Chondrocyte (in vitro differentiated cells): ENCODE measurements at regions not wholly inside any gene's neighbourhood (a gene's known extent, or its start where the extent isn't known, plus 50 kb on each side); places are given as distances from the start of the nearest gene placed in this dataset.

Experiments used
- DNase-seq: peaks from one replicate; pipeline ENCODE4 v3.0.0; 2021; ENCODE audit warnings: mixed read lengths, low spot score
- H3K27ac Mint-ChIP-seq: one replicate; pipeline ENCODE4 v1.8.0; 2021; ENCODE audit warnings: mild to moderate bottlenecking, moderate library complexity, mixed read lengths; ENCODE audit not compliant: unreplicated experiment
- H3K27me3 Mint-ChIP-seq: 2 replicates; pipeline ENCODE4 v1.8.0; 2021; ENCODE audit warnings: low read depth, mixed read lengths
- H3K36me3 Mint-ChIP-seq: 2 replicates; pipeline ENCODE4 v1.8.0; 2021; ENCODE audit warnings: low read depth, mixed read lengths
- H3K4me1 Mint-ChIP-seq: 2 replicates; pipeline ENCODE4 v1.8.0; 2021; ENCODE audit warnings: low read depth, mild to moderate bottlenecking, mixed read lengths
- H3K4me3 Mint-ChIP-seq: one replicate; pipeline ENCODE4 v1.8.0; 2021; ENCODE audit warnings: mild to moderate bottlenecking, moderate library complexity, mixed read lengths; ENCODE audit not compliant: unreplicated experiment
- H3K9me3 Mint-ChIP-seq: 2 replicates; pipeline ENCODE4 v1.8.0; 2021; ENCODE audit warnings: low read depth, mixed read lengths
- TF ChIP-seq, protein P1 (sequence below): fragments of 200-600 bp; sonication (generic); IDR thresholded peaks from 2 replicates; pipeline ENCODE4 v1.5.0; 2021; ENCODE audit warnings: antibody characterized with exemption, mild to moderate bottlenecking, moderate library complexity

GRCh38 chr2:104786821-104787220, 67.1 kb upstream of the POU3F3 start:
- Mint-ChIP-seq H3K27ac (no peak overlapping the region), H3K9me3 (no peaks in the 10 kb centered on the region), H3K27me3 (no peaks in the 10 kb centered on the region), H3K4me3 (no peak overlapping the region), H3K36me3 (peaks cover 2% of the 10 kb centered on the region), H3K4me1 (peaks cover 33% of the 10 kb centered on the region)
- TF ChIP-seq, protein P1, sequence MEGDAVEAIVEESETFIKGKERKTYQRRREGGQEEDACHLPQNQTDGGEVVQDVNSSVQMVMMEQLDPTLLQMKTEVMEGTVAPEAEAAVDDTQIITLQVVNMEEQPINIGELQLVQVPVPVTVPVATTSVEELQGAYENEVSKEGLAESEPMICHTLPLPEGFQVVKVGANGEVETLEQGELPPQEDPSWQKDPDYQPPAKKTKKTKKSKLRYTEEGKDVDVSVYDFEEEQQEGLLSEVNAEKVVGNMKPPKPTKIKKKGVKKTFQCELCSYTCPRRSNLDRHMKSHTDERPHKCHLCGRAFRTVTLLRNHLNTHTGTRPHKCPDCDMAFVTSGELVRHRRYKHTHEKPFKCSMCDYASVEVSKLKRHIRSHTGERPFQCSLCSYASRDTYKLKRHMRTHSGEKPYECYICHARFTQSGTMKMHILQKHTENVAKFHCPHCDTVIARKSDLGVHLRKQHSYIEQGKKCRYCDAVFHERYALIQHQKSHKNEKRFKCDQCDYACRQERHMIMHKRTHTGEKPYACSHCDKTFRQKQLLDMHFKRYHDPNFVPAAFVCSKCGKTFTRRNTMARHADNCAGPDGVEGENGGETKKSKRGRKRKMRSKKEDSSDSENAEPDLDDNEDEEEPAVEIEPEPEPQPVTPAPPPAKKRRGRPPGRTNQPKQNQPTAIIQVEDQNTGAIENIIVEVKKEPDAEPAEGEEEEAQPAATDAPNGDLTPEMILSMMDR, result no peak
- no peak for DNase-seq

DNA sequence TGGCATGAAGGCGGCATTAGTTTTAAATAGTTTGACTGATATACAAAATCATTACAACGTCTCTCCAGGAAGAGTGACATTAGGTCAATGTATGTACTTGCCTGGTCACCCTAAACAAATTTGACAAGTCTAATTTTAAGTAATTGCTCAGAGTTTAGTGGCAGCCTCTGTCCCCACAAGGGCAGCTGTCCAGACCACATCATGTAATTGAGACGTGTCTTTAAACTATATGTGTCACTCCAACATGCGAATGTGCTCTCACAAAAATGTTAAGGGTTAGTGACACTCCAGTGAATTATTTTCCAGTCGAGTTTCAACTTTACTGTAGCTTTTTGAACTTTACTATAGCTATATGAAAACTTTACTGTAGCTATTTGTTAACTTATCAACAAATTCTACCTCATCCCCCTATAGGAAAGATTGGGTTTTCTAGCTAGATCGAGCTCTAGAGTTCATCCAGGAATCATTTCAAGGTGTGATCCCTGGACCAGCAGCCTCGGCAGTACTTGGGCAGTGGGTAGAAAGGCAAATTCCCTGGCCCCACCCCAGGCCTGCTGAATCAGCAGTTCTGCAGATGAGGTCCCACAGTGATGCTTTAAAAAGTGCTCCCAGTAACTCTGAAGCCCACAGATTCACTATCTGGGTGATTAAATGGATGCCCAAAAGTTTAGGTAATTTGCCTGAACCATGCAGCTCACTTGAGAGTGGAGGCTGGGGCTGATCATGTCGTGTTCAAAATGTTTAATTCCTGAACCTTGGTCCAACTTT, 66.4 kb upstream of the POU3F3 start:
- no peak overlapping the region for H3K4me3 Mint-ChIP-seq
- H3K36me3 Mint-ChIP-seq, result peaks cover 2% of the 10 kb centered on the region
- no peaks in the 10 kb centered on the region for H3K27me3 Mint-ChIP-seq
- H3K4me1 Mint-ChIP-seq, result peaks cover 35% of the 10 kb centered on the region
- peak overlapping the region; percentile 34 for H3K27ac Mint-ChIP-seq
- H3K9me3 Mint-ChIP-seq, result no peaks in the 10 kb centered on the region
- TF ChIP-seq, protein P1, result no peak
- no peak for DNase-seq

- Mint-ChIP-seq H3K4me3 (no peak overlapping the region), H3K27me3 (no peaks in the 10 kb centered on the region), H3K27ac (no peak overlapping the region), H3K36me3 (peaks cover 2% of the 10 kb centered on the region), H3K9me3 (no peaks in the 10 kb centered on the region), H3K4me1 (peaks cover 41% of the 10 kb centered on the region)
- TF ChIP-seq, protein P1, result no peak
- DNase-seq, result no peak
These were observed 65.0 kb upstream of the POU3F3 start for GRCh38 chr2:104788742-104789455.

GRCh38 chr2:104790100-104790811, 63.7 kb upstream of the POU3F3 start:
- Mint-ChIP-seq H3K36me3 (peaks cover under 1% of the 10 kb centered on the region), H3K27me3 (no peaks in the 10 kb centered on the region), H3K27ac (peak overlapping the region; percentile 80), H3K9me3 (no peaks in the 10 kb centered on the region), H3K4me3 (peak overlapping the region; percentile 51), H3K4me1 (peaks cover 54% of the 10 kb centered on the region)
- TF ChIP-seq, protein P1, result no peak
- no peak for DNase-seq

GRCh38 chr2:104790901-104791495, 62.9 kb upstream of the POU3F3 start:
- H3K9me3 Mint-ChIP-seq, result no peaks in the 10 kb centered on the region
- peaks cover 62% of the 10 kb centered on the region for H3K4me1 Mint-ChIP-seq
- no peaks in the 10 kb centered on the region for H3K36me3 Mint-ChIP-seq
- no peak for DNase-seq
- TF ChIP-seq, protein P1, result no peak
- no peak overlapping the region for H3K4me3 Mint-ChIP-seq
- H3K27me3 Mint-ChIP-seq, result no peaks in the 10 kb centered on the region
- H3K27ac Mint-ChIP-seq, result peak overlapping the region; percentile 78
